Ammon's horn (tissue), 1 donor: ENCODE measurements at regions not wholly inside any gene's neighbourhood (a gene's known extent, or its start where the extent isn't known, plus 50 kb on each side); places are given as distances from the start of the nearest gene placed in this dataset.
A peak's percentile ranks its signal among the peaks of the same experiment; 100 is the strongest.
"Not testable (repeated sequence)": the region's sequence is repeated elsewhere in the genome, so short reads cannot be mapped to it uniquely, and the experiment has no call there.

Experiments used
- DNase-seq: peaks from one replicate; pipeline ENCODE4 v3.0.0-alpha.2; 2016; ENCODE audit warnings: low spot score

DNA sequence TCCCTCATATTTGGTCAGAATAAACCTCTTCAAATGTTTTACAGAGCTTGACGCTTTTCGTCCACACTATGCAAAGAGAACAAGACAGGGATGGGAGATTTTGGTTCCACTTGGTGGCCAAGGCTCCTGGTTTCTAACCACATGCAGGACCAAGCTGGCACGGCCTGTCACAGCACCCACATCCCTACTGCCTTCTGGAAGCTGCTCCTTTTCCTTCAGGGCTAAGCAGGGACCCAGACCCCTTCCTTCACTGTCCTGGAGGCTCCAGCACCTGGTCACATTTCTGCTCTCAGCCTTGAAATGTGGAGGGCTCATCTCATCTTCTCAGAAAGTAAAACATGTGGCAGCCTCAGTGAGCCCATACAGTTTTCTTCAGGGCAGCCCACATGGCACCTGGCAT, 50.4 kb upstream of the ARHGEF7 start:
- DNase-seq: no peak

DNA sequence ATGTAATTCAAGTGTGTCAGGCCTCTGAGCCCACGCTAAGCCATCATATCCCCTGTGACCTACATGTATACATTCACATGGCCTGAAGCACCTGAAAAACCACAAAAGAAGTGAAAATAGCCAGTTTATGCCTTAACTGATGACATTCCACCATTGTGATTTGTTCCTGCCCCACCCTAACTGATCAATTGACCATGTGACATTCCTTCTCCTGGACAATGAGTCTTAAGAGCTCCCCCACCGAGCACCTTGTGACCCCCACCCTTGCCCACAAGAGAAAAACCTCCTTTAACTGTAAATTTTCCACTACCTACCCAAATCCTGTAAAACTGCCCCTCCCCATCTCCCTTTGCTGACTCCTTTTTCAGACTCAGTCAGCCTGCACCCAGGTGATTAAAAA, 52.1 kb upstream of the ARHGEF7 start:
- DNase-seq: no peak

DNA sequence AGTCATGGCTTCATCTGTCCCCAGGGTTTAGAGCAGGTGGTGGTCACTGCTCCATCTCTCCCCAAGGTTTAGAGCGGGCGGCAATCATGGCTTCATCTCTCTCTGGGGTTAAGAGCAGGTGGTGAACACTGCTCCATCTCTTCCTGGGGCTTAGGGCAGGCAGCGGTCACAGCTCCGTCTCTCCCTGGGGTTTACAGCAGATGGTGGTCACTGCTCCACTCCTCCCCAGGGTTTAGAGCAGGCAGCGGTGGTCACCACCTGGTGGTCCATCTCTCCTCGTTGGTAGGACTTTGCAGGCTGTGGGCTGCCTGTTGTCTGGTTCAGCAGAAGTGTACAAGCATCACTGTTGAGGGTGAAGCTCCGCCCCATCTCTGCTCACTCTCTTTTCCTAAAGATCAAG, 52.8 kb upstream of the ARHGEF7 start:
- no peak for DNase-seq

- DNase-seq: no peak
Measured at GRCh38 chr13:111061358-111062045, 53.6 kb upstream of the ARHGEF7 start.

DNA sequence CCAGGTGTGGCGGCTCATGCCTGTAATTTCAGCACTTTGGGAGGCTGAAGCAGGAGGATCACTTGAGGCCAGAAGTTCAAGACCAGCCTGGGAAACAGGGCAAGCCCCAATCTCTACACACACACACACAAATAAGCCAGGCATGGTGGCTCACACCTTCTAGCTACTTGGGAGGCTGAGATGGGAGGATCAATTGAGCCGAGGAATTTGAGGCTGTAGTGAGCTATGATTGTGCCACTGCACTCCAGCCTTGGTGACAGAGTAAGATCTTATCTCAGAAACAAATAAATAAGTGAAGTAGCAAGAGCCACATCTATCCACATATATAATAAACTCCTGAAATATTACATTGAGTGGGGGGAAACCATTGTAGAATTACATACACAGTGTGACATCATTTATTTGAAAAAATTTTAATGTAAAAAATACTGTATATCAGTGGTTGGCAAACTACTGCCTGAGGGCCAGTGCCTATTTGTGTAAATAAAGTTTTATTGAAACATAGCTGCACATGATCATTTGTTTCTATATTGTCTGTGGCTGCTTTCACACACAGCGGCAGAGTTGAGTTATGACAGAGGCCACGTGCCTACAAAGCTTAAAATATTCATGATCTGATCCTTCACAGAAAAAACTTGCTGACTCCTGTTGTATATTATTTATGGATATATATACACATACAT, 54.7 kb upstream of the ARHGEF7 start:
- DNase-seq: no peak

- DNase-seq: no peak
Measured at GRCh38 chr13:111058796-111059506, 56.2 kb upstream of the ARHGEF7 start.

DNA sequence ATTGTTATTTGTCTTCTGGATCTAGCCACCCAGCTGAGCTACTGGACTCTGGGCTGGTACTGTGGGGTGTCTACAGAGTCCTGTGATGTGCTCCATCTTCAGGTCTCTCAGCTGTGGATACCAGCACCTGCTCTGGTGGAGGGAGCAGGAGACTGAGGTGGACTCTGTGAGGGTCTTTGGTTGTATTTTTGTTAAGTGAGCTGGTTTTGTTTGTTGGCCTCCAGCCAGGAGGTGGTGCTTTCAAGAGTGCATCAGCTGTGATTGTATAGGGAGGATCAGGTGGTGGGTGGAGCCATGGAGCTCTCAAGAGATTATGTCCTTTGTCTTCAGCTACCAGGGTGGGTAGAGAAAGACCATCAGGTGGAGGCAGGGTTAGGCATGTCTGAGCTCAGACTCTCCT, 56.8 kb upstream of the ARHGEF7 start:
- DNase-seq: not testable (repeated sequence)

GRCh38 chr13:111051726-111052232, 63.3 kb upstream of the ARHGEF7 start:
- not testable (repeated sequence) for DNase-seq

DNA sequence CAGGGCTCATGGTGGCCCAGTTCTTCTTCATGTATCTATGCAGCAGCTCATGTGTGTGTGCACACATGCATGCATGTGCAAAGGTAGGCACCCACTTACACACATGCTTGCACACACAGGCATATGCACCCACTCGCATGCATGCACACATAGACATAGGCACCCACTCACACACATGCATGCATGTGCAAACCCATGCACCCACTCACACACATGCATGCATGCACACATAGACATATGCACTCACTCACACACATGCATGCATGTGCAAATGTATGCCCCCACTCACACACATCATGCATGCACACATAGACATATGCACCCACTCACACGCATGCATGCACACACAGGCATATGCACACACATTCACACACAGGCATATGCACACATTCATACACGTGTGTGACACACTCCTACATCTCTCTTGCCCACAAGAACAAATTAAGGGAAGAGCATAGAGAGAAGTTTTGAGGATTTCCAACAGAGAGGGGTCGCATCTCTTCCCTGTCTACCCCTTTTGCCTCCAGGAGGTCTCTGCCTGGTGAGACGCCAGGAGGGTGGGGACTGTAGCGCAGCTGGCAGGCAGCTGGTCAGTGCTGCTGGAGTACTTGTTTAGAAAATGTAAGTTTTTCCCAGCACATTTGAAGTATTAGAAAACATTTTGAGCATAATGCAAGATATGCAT, 63.9 kb upstream of the ARHGEF7 start:
- no peak for DNase-seq

DNA sequence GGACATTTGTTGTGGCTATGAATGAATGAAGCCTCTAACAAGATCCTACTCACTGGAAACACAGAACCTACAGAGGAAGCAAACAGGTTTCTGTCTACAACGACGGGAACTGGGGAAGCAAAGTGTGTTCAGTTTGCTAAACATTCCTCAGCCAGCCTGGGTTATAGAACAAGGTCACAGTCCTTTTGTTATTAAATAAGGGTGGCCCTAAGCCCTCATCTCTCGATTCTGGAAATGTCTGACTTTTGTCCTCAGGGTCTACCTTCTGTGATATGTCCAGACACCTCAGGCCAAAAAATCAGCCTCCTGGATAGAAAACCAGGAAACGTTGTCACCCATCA, 64.6 kb upstream of the ARHGEF7 start:
- no peak for DNase-seq

GRCh38 chr13:111049791-111050538, 65.1 kb upstream of the ARHGEF7 start:
- DNase-seq: peak; percentile 41

- no peak for DNase-seq
Measured at GRCh38 chr13:111048387-111048786, 66.7 kb upstream of the ARHGEF7 start.

GRCh38 chr13:111047326-111047725, 67.8 kb upstream of the ARHGEF7 start:
- no peak for DNase-seq

DNA sequence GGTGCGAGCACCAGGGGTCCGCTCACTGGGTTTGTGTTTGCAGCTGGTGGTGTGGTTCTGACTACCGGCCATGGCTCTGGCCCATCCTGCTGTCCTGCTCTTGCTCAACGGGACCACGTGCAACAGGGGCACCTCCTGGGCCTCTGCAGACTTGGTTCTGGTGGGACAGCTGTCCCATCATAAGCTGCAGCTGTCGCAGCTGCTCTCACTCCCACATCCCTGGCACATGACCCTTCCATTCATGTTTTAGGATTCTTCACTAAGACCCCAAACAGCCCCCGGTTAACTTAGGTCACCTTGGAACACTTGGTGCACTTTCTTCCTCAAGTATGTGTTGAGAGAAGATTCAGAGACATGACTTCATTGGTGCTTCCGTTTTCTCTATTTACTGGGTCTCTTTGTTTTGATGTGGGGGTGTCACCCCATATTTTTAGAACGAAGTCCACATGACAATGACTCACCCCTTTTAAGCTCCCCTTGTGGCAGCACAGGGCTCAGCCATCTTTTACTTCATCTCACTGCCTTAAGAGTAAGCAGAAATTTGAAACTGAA, 68.4 kb upstream of the ARHGEF7 start:
- no peak for DNase-seq

DNA sequence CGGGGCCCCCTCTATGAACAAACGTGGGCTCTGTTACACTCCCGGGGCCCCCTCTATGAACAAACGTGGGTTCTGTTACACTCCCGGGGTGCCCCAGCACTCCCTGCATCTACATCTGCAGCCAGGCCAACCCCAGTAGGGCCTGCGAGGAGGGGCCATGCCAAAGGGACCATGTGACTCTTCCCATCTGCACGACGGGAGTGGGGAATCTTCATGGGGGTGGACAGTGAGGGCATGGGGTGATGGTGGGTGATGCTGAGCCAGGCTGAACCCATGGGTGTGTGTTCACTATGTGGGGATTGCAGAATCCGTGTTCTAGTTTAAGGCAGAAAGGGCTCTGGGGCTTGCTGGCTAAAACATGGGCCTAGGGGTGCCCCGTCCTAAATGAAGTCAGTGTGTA, 69.9 kb upstream of the ARHGEF7 start:
- no peak for DNase-seq

GRCh38 chr13:111044087-111044830, 70.9 kb upstream of the ARHGEF7 start:
- DNase-seq: no peak

DNA sequence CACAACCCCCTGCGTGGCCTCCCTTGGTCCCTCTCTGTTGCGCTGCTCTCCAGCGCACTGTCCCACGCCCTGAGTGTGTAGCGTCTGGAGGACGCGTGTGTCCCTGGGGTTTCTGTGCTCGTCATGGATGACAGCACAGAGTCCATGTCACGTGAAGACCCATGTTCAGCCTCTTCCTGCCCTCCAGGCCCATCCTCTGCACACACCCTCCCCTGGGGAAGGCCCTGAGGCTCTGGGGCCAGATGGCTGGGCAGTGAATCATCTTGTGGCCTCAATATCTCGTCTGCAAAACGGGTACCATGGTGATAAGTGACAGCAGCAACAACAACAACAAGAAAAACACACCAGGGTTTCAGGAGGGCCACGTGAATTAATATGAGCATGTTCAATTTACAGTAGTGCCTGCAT, 71.5 kb upstream of the ARHGEF7 start:
- DNase-seq: no peak

- DNase-seq: no peak
Measured at GRCh38 chr13:111042661-111043226, 72.4 kb upstream of the ARHGEF7 start.

DNA sequence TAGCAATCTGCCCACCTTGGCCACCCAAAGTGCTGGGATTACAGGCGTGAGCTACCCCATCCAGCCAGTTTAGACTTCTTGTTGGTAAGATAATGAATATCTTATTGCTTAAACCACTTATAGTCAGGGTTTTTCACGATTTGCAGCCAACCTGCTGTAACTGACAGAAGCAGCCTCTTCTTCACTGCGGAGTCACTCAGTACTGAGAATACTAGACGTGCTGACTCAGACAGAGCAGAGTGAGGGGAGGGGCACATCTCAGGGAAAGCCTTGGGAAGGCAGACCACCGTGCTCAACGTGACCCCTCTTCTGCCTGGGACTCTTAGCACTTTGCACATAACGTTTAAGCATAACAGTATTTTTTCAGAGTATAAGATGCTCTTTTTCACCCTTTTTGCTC, 74.3 kb upstream of the ARHGEF7 start:
- no peak for DNase-seq

- no peak for DNase-seq
Measured at GRCh38 chr13:111039735-111040134, 75.4 kb upstream of the ARHGEF7 start.
